Right atrium auricular region (tissue), 2 donors: ENCODE measurements at regions not wholly inside any gene's neighbourhood (a gene's known extent, or its start where the extent isn't known, plus 50 kb on each side); places are given as distances from the start of the nearest gene placed in this dataset.

Experiments used
- DNase-seq: peaks from one replicate; pipeline ENCODE4 v3.0.0-alpha.2; 2019; ENCODE audit warnings: low spot score
- H3K27ac ChIP-seq, 2 donors: fragments of 200-600 bp; sonication (generic); 1 replicate in 1 of 2; 2 replicates in 1 of 2; pipeline ENCODE4 v1.5.1; 2016 to 2019
- H3K27me3 ChIP-seq, 2 donors: fragments of 200-600 bp; sonication (generic); one replicate each; pipeline versions ENCODE4 v1.5.1 to v1.6.0; 2017 to 2019
- H3K36me3 ChIP-seq: fragments of 200-600 bp; sonication (generic); one replicate; pipeline ENCODE4 v1.5.1; 2016
- H3K4me1 ChIP-seq, 2 donors: fragments of 200-600 bp; sonication (generic); one replicate each; pipeline versions ENCODE4 v1.5.1 to v1.6.0; 2017 to 2019
- H3K4me3 ChIP-seq, 2 donors: fragments of 200-600 bp; sonication (generic); 1 replicate in 1 of 2; 2 replicates in 1 of 2; pipeline ENCODE4 v1.5.1; 2017 to 2019; ENCODE audit warnings: mild to moderate bottlenecking in 1 of 2, moderate library complexity in 1 of 2
- H3K9me3 ChIP-seq, 2 donors: fragments of 200-600 bp; sonication (generic); one replicate each; pipeline ENCODE4 v1.5.1; 2019
- CTCF ChIP-seq, 2 donors: fragments of 200-600 bp; sonication (generic); IDR thresholded peaks; one replicate each; pipeline ENCODE4 v1.5.1; 2019; ENCODE audit warnings: antibody characterized with exemption in 2 of 2

- TF ChIP-seq CTCF (IDR thresholded peaks at IDR 0.05): no peak
- Histone ChIP-seq H3K4me3 (no peak overlapping the region), H3K27me3 (no peaks in the 10 kb centered on the region), H3K4me1 (no peaks in the 10 kb centered on the region), H3K27ac (no peak overlapping the region), H3K9me3 (no peaks in the 10 kb centered on the region), H3K36me3 (no peaks in the 10 kb centered on the region)
- no peak for DNase-seq
These were observed 906.5 kb downstream of the FAT4 start for GRCh38 chr4:126221282-126221681.

GRCh38 chr4:126221717-126222340, 907.1 kb downstream of the FAT4 start:
- TF ChIP-seq CTCF (IDR thresholded peaks at IDR 0.05): no peak
- no peak overlapping the region for H3K27ac ChIP-seq

GRCh38 chr4:126223784-126224407, 909.1 kb downstream of the FAT4 start:
- H3K4me1 ChIP-seq: no peaks in the 10 kb centered on the region

More at GRCh38 chr4:126221717-126222340, 907.1 kb downstream of the FAT4 start:
- H3K36me3 ChIP-seq: no peaks in the 10 kb centered on the region
- no peaks in the 10 kb centered on the region for H3K4me1 ChIP-seq
- no peaks in the 10 kb centered on the region for H3K27me3 ChIP-seq
- no peaks in the 10 kb centered on the region for H3K9me3 ChIP-seq
- no peak overlapping the region for H3K4me3 ChIP-seq
- DNase-seq: no peak

GRCh38 chr4:126227428-126227827, 912.7 kb downstream of the FAT4 start:
- no peaks in the 10 kb centered on the region for H3K36me3 ChIP-seq
- DNase-seq: no peak

More at GRCh38 chr4:126223784-126224407, 909.1 kb downstream of the FAT4 start:
- Histone ChIP-seq H3K4me3 (no peak overlapping the region), H3K27ac (no peak overlapping the region), H3K9me3 (no peaks in the 10 kb centered on the region), H3K36me3 (no peaks in the 10 kb centered on the region), H3K27me3 (no peaks in the 10 kb centered on the region)
- DNase-seq: no peak
- TF ChIP-seq CTCF (IDR thresholded peaks at IDR 0.05): peak in 1 of 2 donors; percentile 65

GRCh38 chr4:126230269-126230668, 915.5 kb downstream of the FAT4 start:
- DNase-seq: no peak

More at GRCh38 chr4:126227428-126227827, 912.7 kb downstream of the FAT4 start:
- Histone ChIP-seq H3K9me3 (no peaks in the 10 kb centered on the region), H3K4me1 (no peaks in the 10 kb centered on the region), H3K4me3 (no peak overlapping the region), H3K27ac (no peak overlapping the region), H3K27me3 (no peaks in the 10 kb centered on the region)
- TF ChIP-seq CTCF (IDR thresholded peaks at IDR 0.05): no peak

More at GRCh38 chr4:126230269-126230668, 915.5 kb downstream of the FAT4 start:
- H3K36me3 ChIP-seq: no peaks in the 10 kb centered on the region
- H3K9me3 ChIP-seq: peaks cover 0 to 19% of the 10 kb centered on the region in 2 donors
- no peak for TF ChIP-seq CTCF (IDR thresholded peaks at IDR 0.05)
- no peak overlapping the region for H3K4me3 ChIP-seq
- no peak overlapping the region for H3K27ac ChIP-seq
- H3K4me1 ChIP-seq: no peaks in the 10 kb centered on the region
- no peaks in the 10 kb centered on the region for H3K27me3 ChIP-seq
